ENCODE measurements at regions not wholly inside any gene's neighbourhood (a gene's known extent, or its start where the extent isn't known, plus 50 kb on each side); places are given as distances from the start of the nearest gene placed in this dataset.
"Not testable (repeated sequence)": the region's sequence is repeated elsewhere in the genome, so short reads cannot be mapped to it uniquely, and the experiment has no call there.

DNA sequence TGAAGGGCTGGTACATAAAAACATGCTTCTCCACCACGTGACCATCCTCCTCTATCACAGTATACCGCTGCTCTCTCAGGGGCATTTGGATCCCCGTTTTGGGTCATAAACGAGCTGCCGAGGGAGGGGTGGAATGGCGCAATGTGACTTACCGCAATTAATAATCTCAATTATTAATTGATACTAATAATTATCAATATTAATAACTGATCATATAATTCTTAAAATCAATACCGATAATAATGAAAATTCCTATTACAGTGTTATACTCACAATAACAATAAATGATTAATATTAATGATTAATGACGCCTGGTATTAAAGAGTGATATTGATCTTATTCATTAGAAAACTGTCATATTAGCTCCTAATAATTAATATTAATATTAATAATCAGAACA lies 56.1 kb upstream of the FRG2C start:
- DNase-seq (ENCODE audit: low spot score), result not testable (repeated sequence)

DNA sequence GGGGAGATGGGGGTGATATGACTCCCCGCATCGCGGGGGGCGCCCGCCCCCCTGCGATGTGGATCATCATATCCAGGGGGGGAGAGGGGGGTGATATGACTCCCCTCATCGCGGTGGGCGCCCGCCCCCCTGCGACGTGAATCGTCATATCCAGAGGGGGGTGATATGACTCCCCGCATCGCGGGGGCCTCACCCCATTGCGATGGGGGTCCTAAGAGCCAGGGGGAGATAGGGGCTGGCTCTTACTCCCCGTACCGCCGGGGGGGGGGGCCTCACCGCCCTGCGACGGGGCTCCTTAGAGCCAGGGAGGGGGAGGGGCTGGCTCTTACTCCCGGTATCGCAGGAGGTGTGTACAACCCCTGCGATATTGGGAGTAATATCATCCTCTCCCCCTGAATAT lies 54.5 kb upstream of the FRG2C start:
- not testable (repeated sequence) for DNase-seq (ENCODE audit: low spot score)

DNA sequence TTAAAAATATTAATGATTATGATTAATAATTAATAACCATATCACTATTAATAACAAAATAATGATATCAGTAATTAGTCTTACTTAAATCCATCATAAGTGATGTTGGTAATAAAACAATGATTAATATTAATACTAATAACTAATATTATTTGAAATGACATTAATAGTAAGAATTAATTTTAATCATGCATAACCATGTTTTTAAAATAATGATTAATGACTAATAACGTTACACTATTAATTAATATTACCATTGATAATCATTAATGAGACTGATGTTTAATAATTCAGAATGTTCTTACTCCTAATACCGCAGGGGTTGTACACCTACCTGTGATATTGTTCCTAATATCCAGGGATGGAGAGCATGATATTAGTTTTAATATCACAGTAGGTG lies 53.4 kb upstream of the FRG2C start:
- DNase-seq (ENCODE audit: low spot score), result no peak

DNA sequence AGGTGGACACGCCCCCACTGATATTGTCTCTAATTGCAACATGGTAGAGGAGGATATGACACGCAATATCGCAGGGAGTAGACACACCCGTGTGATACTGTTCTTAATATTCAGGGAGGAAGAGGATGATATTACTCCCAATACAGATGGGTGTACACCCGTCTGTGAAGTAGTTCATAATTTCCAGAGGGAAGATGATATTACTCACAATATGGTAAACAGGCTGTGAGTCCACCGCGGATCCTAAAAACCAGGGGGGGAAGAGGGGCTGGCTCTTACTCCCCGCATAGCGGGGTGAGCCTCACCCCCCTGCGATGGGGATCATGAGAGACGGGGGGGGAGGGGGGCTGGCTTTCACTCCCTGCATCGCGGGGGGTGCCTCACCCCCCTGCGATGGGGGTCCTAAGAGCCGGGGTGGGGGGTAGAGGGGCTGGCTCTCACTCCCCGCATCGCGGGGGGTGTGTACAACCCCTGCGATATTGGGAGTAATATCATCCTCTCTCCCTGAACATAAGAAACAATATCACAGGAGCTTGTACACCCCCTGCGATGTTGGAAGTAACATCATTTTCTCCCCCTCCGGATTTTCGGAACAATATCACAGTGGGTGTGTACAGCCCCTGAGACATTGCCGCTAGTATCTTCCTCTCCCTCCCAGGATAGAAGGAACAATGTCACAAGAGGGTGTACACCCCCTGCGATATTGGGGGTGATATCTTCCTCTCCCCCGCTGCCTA lies 52.2 kb upstream of the FRG2C start:
- not testable (repeated sequence) for DNase-seq (ENCODE audit: low spot score)

Measured in COLO829 (cell line).